Stimulated activated effector memory CD8-positive, alpha-beta T cell treated with anti-CD3 and anti-CD28 coated beads, Interleukin-12 subunit alpha, Interleukin-12 subunit beta, amount 100 ng/mL, for 72 hours (primary cell): ENCODE measurements at regions not wholly inside any gene's neighbourhood (a gene's known extent, or its start where the extent isn't known, plus 50 kb on each side); places are given as distances from the start of the nearest gene placed in this dataset.
A peak's percentile ranks its signal among the peaks of the same experiment; 100 is the strongest.
"Not testable (repeated sequence)": the region's sequence is repeated elsewhere in the genome, so short reads cannot be mapped to it uniquely, and the experiment has no call there.

Experiments
- ATAC-seq: fragments of 150-1000 bp; cut with Tn5 transposase; 2 replicates; pipeline ENCODE4 v1.10.0; 2021
- DNase-seq, 2 donors: peaks; one replicate each; pipeline ENCODE4 v3.0.0; 2021 to 2022; ENCODE audit warnings: low spot score in 2 of 2
- H3K27ac Mint-ChIP-seq: one replicate; pipeline ENCODE4 v1.8.0; 2022; ENCODE audit warnings: mild to moderate bottlenecking, mixed read lengths
- H3K36me3 Mint-ChIP-seq: one replicate; pipeline ENCODE4 v1.8.0; 2022; ENCODE audit warnings: mild to moderate bottlenecking, mixed read lengths
- H3K4me1 Mint-ChIP-seq: one replicate; pipeline ENCODE4 v1.8.0; 2022; ENCODE audit warnings: mixed read lengths
- H3K4me3 Mint-ChIP-seq: one replicate; pipeline ENCODE4 v1.8.0; 2022; ENCODE audit warnings: mild to moderate bottlenecking, mixed read lengths
- H3K9me3 Mint-ChIP-seq: one replicate; pipeline ENCODE4 v1.8.0; 2022; ENCODE audit warnings: mixed read lengths

DNA sequence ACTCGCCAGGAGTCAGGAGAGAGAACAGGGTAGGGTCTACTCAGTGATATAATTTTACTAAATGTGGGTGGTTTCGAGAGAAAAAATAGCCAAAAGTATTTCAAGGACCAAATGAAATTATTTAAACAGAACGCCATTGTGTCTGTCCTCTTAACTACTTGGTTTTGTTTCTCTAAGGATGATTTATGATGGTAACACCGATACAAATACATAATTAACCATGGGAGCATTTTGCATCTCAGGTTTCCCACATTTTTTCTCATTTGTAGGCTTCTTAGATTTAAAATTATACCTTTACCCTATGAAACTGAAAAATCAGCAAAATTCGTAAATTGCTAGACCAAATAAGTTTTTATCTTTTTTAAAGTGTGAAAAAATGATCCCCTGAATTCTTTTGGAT lies 188.2 kb downstream of the ZFP64 start:
- no peak for ATAC-seq
- H3K36me3 Mint-ChIP-seq: no peaks in the 10 kb centered on the region
- H3K27ac Mint-ChIP-seq: no peak overlapping the region
- H3K4me3 Mint-ChIP-seq: no peak overlapping the region
- H3K4me1 Mint-ChIP-seq: no peaks in the 10 kb centered on the region
- no peak for DNase-seq
- H3K9me3 Mint-ChIP-seq: no peaks in the 10 kb centered on the region

DNA sequence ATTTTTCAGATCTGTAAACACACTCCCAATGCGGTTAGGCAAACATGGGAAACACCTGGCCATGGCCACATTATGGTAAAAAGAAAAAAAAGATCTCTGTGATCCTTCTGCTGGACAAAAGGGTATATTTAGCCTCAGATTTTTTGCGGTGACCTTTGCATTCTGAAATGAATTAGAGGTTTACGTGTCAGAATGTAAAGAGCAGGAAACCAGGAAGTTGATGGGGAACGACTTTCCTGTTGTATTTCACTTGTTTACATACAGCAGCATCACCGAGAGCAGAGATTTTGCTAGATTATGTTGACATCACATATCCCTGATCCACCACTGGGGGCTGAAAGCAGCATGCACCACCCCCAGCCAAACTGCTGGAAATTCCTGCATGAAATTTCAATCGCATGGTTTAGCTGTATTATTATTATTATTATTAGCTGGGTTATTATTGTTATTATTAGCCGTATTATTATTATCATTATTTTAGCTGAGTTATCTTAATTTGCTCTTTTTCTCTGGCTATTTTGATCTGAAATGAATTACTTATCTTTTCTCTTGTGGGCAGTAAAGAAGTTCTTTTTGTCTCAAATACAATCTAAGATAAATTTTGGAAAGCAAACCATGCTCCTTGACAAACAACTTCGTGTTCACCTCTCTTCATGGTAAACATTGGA lies 189.4 kb downstream of the ZFP64 start:
- no peak overlapping the region for H3K27ac Mint-ChIP-seq
- H3K4me1 Mint-ChIP-seq: no peaks in the 10 kb centered on the region
- ATAC-seq (no peak), DNase-seq (no peak)
- no peaks in the 10 kb centered on the region for H3K36me3 Mint-ChIP-seq
- H3K9me3 Mint-ChIP-seq: no peaks in the 10 kb centered on the region
- no peak overlapping the region for H3K4me3 Mint-ChIP-seq

DNA sequence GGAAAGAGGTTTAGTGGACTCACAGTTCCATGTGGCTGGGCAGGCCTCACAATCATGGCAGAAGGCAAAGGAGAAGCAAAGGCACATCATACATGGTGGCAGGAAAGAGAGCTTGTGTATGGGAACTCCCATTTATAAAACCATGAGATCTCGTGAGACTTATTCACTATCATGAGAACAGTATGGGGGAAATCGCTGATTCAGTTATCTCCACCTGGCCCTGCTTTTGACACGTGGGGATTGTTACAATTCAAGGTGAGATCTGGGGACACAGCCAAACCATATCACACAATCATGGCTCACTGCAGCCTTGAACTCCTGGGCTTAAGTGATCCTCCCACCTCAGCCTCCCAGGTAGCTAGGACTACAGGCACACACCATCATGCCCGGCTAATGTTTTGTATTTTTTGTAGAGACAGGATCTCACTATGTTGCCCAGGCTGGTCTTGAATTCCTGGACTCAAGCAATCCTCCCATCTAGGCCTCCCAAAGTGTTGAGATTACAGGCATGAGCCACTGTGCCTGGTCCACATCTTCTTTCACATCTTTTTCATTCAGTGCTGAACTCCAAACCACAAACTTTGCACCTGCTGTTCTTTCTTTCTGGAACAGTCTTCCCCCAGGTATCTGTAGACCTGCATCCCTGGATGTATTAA lies 194.2 kb downstream of the ZFP64 start:
- not testable (repeated sequence) for H3K4me1 Mint-ChIP-seq, DNase-seq, H3K9me3 Mint-ChIP-seq, ATAC-seq, H3K27ac Mint-ChIP-seq, H3K4me3 Mint-ChIP-seq, H3K36me3 Mint-ChIP-seq

DNA sequence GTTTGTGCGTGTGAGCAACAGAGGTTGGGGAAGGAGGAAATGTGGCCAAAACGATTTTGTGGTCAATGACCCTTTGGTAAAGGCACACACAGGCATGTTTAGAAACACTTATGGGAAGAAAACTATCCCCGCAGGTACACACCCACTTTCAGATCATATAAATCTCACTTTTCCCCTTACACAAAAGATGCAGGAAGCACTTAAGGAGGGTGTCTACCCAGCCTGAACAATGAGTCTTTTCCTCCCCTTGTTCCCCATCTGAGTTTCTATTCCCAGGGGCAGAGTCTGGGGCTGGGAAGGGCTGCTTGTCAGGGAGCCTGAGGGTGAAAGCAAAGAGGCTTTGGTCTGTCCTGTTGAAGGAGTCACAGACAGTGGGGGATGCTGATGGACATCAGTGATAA lies 193.2 kb upstream of the SALL4 start:
- H3K36me3 Mint-ChIP-seq: no peaks in the 10 kb centered on the region
- no peak overlapping the region for H3K4me3 Mint-ChIP-seq
- no peaks in the 10 kb centered on the region for H3K9me3 Mint-ChIP-seq
- H3K4me1 Mint-ChIP-seq: no peaks in the 10 kb centered on the region
- ATAC-seq: no peak
- H3K27ac Mint-ChIP-seq: no peak overlapping the region
- DNase-seq: no peak

DNA sequence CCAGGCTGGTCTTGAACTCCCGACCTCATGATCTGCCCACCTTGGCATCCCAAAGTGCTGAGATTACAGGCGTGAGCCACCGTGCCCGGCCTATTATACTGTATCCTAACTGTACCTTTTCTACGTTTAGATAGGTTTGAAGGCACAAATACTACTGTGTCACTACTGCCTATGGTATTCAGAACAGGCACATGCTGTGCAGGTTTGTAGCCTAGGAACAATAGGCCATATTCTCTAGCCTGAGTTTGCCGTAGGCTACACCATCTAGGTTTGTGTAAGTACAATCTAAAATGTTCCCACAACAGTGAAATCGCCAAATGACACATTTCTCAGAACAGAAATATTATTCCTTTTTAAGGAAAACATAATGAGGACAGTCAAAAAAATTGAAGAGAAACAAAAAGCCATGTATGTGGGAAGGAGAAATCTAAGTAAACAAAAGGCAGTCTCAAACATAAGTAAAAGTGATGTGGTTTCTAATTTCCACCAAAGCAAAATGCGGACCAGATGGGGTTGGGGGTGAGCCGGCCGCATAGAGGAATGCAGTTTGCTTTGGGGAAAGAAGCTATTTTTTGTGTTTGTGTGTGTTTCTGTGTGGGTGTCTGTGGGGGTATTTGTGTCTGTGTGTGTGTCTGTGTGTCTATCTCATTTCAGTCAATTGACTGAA lies 192.6 kb upstream of the SALL4 start:
- Mint-ChIP-seq H3K36me3 (no peaks in the 10 kb centered on the region), H3K4me3 (no peak overlapping the region), H3K27ac (no peak overlapping the region), H3K9me3 (no peaks in the 10 kb centered on the region), H3K4me1 (no peaks in the 10 kb centered on the region)
- ATAC-seq (no peak), DNase-seq (no peak)

DNA sequence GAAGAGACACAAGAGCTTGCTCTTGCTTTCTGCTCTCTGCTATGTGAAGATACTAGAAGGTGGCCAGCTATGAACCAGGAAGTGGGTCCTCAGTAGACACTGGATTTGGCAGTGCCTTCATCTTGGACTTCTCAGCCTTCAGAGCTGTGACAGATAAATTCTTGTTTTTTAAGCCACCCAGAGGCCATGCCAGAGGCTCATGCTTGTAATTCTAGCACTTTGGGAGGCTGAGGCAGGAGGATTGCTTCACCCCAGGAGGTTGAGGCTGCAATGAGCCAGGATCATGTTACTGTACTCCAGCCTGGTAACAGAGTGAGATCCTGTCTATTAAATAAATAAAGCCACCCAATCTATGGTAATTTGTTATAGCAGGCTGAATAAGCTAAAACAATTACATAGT lies 185.5 kb upstream of the SALL4 start:
- no peak for ATAC-seq
- Mint-ChIP-seq H3K9me3 (no peaks in the 10 kb centered on the region), H3K4me1 (no peaks in the 10 kb centered on the region), H3K36me3 (no peaks in the 10 kb centered on the region), H3K27ac (no peak overlapping the region), H3K4me3 (no peak overlapping the region)
- no peak for DNase-seq

DNA sequence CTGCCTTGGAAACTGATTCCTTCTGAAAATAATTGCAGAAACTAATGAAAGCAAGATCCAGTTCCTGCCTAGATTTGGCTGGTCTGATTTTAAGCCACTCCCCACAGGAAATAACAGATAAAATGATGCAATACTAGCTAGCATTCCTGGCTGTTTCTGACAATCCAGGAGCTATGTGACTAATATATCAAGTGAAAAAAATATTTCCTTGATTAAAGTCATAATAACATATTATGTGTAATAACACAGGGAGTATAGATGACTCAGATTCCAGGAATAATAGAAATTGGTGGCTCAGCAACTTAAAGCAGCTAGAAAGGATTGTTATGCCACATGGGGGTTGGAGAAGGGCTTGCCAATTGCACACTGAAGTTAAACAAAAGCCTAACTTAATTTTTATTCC lies 182.7 kb upstream of the SALL4 start:
- Mint-ChIP-seq H3K27ac (no peak overlapping the region), H3K9me3 (no peaks in the 10 kb centered on the region), H3K4me3 (no peak overlapping the region), H3K4me1 (no peaks in the 10 kb centered on the region), H3K36me3 (no peaks in the 10 kb centered on the region)
- no peak for ATAC-seq
- DNase-seq: no peak

DNA sequence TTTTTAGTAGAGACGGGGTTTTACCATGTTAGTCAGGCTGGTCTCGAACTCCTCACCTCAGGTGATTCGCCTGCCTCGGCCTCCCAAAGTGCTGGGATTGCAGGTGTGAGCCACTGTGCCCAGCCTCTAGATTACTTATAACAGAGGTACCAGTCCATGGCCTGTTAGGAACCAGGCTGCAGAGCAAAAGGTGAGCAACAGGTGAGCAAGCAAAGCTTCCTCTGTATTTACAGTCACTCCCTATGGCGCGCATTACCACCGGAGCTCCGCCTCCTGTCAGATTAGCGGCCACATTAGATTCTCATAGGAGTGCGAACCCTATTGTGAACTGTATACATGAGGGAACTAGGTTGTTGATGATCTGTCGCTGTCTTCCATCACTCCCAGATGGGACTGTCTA lies 178.0 kb upstream of the SALL4 start:
- Mint-ChIP-seq H3K36me3 (no peaks in the 10 kb centered on the region), H3K4me1 (no peaks in the 10 kb centered on the region), H3K9me3 (no peaks in the 10 kb centered on the region), H3K27ac (no peak overlapping the region), H3K4me3 (no peak overlapping the region)
- ATAC-seq: no peak
- DNase-seq: no peak

DNA sequence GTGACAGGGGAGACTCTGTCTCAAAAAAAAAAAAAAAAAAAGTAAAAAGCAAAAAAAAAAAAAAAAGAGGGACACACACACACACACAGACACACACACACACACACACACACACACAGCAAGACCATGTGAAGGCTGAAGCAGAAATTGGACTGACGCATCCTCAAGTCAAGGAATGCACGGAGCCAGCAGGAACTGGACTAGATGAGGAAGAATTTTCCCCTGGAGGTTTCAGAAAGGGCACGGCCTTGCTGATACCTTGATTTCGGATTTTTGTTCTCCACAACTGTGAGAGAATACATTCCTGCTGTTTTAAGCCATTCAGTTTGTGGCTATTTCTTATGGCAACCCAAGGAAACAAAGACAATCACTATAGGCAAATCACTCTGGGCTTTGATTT lies 176.9 kb upstream of the SALL4 start:
- H3K27ac Mint-ChIP-seq: no peak overlapping the region
- no peaks in the 10 kb centered on the region for H3K36me3 Mint-ChIP-seq
- no peak for ATAC-seq
- H3K4me3 Mint-ChIP-seq: no peak overlapping the region
- no peaks in the 10 kb centered on the region for H3K4me1 Mint-ChIP-seq
- no peak for DNase-seq
- no peaks in the 10 kb centered on the region for H3K9me3 Mint-ChIP-seq

DNA sequence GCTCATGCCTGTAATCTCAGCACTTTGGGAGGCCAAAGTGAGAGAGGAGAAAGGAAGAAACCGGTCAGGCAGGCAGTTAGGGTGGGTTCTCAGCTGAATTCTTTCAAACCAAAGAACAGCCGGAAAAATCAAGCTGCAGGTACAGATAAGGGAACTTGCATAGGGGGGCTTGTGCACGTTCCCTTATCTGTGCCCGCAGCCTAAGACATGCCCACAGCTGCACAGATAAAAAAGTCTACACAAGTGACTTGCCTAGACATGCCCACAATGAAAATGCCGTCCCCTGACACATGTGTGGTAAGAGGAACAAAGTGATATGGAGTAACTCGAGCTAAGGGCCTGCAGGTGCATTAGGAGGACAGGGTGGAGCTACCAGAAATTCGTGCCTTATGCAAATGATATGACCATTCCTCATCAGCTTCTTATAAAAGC lies 175.8 kb upstream of the SALL4 start:
- H3K4me3 Mint-ChIP-seq: no peak overlapping the region
- no peaks in the 10 kb centered on the region for H3K9me3 Mint-ChIP-seq
- no peaks in the 10 kb centered on the region for H3K4me1 Mint-ChIP-seq
- H3K36me3 Mint-ChIP-seq: no peaks in the 10 kb centered on the region
- ATAC-seq: no peak
- no peak for DNase-seq
- H3K27ac Mint-ChIP-seq: no peak overlapping the region

DNA sequence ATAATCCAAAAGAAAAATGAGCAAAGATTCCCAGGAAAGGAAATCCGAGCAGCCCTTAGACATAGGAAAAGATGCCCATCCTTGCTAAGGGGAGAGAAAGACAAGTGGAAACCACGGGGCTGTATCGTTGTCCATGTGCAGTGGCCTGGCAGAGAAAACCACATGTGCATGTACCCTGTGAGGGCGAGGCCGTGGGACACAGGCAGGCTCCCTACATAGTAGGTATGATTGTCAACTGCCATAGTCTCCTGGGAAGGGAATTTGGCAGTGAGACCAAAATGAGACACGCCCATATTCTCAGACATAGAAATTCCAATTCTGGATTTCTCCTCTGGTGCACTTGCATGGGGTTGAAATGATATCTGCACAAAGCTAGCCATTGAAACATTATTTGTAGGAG lies 169.7 kb upstream of the SALL4 start:
- no peak for DNase-seq
- no peak for ATAC-seq
- Mint-ChIP-seq H3K27ac (no peak overlapping the region), H3K4me3 (no peak overlapping the region), H3K36me3 (no peaks in the 10 kb centered on the region), H3K4me1 (no peaks in the 10 kb centered on the region), H3K9me3 (no peaks in the 10 kb centered on the region)

DNA sequence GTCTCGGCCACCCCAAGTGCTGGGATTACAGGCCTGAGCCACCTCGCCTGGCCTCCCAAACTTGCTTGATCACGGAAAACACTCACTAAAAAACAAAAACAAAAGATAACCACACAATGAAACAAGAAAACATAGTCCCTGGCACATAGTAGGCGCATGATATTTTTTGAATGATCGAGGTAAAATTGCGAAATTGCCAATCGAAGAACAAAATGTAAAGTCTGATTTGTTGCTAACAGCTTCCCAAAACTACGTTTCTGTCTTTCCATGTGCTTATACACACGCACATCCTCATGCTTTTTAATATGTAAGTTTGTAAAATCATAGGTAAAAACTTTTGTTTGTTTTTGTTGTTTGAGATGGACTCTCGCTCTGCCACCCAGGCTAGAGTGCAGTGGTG lies 168.5 kb upstream of the SALL4 start:
- H3K27ac Mint-ChIP-seq: no peak overlapping the region
- DNase-seq: no peak
- ATAC-seq: no peak
- no peak overlapping the region for H3K4me3 Mint-ChIP-seq
- no peaks in the 10 kb centered on the region for H3K36me3 Mint-ChIP-seq
- no peaks in the 10 kb centered on the region for H3K4me1 Mint-ChIP-seq
- H3K9me3 Mint-ChIP-seq: no peaks in the 10 kb centered on the region

DNA sequence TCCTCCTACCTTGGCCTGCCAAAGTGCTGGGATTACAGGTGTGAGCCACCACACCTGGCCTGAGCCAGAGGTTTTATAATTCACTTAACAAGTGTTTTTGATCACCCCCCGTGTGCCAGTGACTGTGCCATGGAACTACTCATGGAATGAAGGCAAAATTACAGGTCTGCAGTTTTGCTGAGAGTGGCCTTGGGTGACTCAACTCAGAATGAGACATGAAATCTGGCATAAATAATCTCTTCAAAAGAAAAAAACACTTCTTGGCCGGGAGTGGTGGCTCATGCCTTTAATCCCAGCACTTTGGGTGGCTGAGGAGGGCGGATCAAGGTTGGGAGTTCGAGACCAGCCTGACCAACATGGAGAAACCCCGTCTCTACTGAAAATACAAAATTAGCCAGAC lies 166.9 kb upstream of the SALL4 start:
- DNase-seq: no peak
- Mint-ChIP-seq H3K4me3 (no peak overlapping the region), H3K36me3 (no peaks in the 10 kb centered on the region), H3K9me3 (no peaks in the 10 kb centered on the region), H3K4me1 (no peaks in the 10 kb centered on the region), H3K27ac (no peak overlapping the region)
- ATAC-seq: no peak

DNA sequence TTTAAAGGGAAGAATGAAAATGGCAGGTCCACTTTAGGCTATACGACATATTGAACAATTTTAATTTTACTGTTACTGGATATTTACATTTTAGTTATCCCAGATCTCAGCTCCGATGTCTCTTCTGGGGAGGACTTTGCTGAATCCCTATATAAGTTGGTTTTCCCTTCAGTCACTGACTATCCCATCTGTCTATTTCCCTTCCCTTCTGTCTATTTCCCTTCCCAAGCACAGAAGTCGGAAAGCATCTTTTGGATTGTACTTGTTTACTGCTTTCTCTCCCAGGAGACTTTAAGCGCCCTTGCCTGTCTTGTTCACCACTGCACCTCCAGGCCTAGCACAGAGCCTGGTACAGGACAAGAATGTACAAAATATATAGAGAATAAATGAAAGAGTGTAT lies 165.8 kb upstream of the SALL4 start:
- H3K27ac Mint-ChIP-seq: no peak overlapping the region
- H3K4me3 Mint-ChIP-seq: no peak overlapping the region
- H3K4me1 Mint-ChIP-seq: no peaks in the 10 kb centered on the region
- H3K9me3 Mint-ChIP-seq: no peaks in the 10 kb centered on the region
- H3K36me3 Mint-ChIP-seq: no peaks in the 10 kb centered on the region
- ATAC-seq (no peak), DNase-seq (no peak)

DNA sequence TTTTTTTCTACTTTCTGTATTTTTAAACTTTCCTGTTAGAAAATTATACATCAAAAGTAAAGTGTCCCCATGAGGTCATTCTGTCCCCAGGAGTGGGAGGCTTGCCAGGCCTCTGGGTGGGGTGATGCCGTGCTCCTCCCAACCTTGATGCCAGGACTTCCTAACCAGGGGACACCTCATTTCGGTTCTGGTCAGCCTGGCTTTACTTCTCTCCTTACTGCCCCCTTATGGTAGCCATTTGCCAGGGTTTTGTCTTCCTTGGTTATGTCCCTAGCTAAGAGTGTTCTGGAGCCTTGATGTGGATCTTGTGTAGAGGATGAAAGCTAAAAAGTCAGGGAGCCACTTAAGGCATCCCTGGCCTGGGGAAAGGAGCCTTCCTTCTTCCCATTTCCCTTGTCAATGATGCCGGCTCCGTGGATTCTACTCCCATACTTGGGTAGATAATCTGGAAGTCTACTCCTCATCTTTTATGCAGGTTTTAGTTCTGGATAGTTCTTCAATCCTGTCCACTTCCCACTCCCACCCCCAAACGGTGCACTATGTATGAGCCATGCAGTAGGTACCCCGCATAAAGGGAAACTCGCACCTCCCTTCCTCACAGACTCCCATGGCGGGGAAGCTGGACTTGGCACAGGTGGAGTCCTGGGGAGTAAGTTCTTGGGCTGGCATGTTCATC lies 164.1 kb upstream of the SALL4 start:
- H3K27ac Mint-ChIP-seq: no peak overlapping the region
- peak; percentile 53 for ATAC-seq
- H3K4me1 Mint-ChIP-seq: no peaks in the 10 kb centered on the region
- H3K9me3 Mint-ChIP-seq: no peaks in the 10 kb centered on the region
- no peak overlapping the region for H3K4me3 Mint-ChIP-seq
- H3K36me3 Mint-ChIP-seq: no peaks in the 10 kb centered on the region
- peak in 1 of 2 donors; percentile 59 for DNase-seq
